OCI-LY1 (cell line): ENCODE measurements at regions not wholly inside any gene's neighbourhood (a gene's known extent, or its start where the extent isn't known, plus 50 kb on each side); places are given as distances from the start of the nearest gene placed in this dataset.

Experiments
- H2AFZ ChIP-seq: fragments of 200-600 bp; sonication (generic), shearing (Covaris generic); 2 replicates; pipeline ENCODE4 v1.6.0; 2014; ENCODE audit warnings: antibody characterized with exemption, mild to moderate bottlenecking, low read length
- H3F3A ChIP-seq: fragments of 200-600 bp; sonication (generic), shearing (Covaris generic); 2 replicates; pipeline ENCODE4 v1.6.0; 2014; ENCODE audit warnings: mild to moderate bottlenecking, antibody characterized with exemption, low read length, moderate library complexity; ENCODE audit not compliant: insufficient read depth
- H3K27ac ChIP-seq: fragments of 200-600 bp; sonication (generic); 2 replicates; pipeline ENCODE4 v1.5.1; 2014; ENCODE audit warnings: low read length, mixed run types, mild to moderate bottlenecking, low read depth; ENCODE audit not compliant: poor library complexity, severe bottlenecking
- H3K27me3 ChIP-seq: fragments of 200-600 bp; sonication (generic); 2 replicates; pipeline ENCODE4 v1.6.0; 2014; ENCODE audit warnings: antibody characterized with exemption, mild to moderate bottlenecking, low read length, moderate library complexity; ENCODE audit not compliant: insufficient read depth
- H3K36me3 ChIP-seq: fragments of 200-600 bp; sonication (generic); 2 replicates; pipeline ENCODE4 v1.6.1; 2014; ENCODE audit warnings: mild to moderate bottlenecking, antibody characterized with exemption, low read length, moderate library complexity, mixed read lengths; ENCODE audit not compliant: insufficient read depth
- H3K4me1 ChIP-seq: fragments of 200-600 bp; sonication (generic); 2 replicates; pipeline ENCODE4 v1.5.1; 2014; ENCODE audit warnings: mild to moderate bottlenecking, low read length, moderate library complexity; ENCODE audit not compliant: insufficient read depth, severe bottlenecking
- H3K4me2 ChIP-seq: fragments of 200-600 bp; sonication (generic), shearing (Covaris generic); 2 replicates; pipeline ENCODE4 v1.6.1; 2014; ENCODE audit warnings: low read length
- H3K4me3 ChIP-seq: fragments of 200-600 bp; sonication (generic); 2 replicates; pipeline ENCODE4 v1.5.1; 2014; ENCODE audit warnings: low read length, low read depth, mild to moderate bottlenecking, mixed read lengths; ENCODE audit not compliant: poor library complexity, severe bottlenecking
- H3K79me2 ChIP-seq: fragments of 200-600 bp; shearing (Covaris generic); 2 replicates; pipeline ENCODE4 v1.6.1; 2016; ENCODE audit warnings: mixed run types, low read length, mixed read lengths; ENCODE audit not compliant: insufficient read depth
- H3K9ac ChIP-seq: fragments of 200-600 bp; sonication (generic), shearing (Covaris generic); 2 replicates; pipeline ENCODE4 v1.6.1; 2014; ENCODE audit warnings: mild to moderate bottlenecking, low read length, mixed read lengths
- H3K9me2 ChIP-seq: fragments of 200-600 bp; sonication (generic), shearing (Covaris generic); 2 replicates; pipeline ENCODE4 v1.6.1; 2014; ENCODE audit warnings: low read depth, mild to moderate bottlenecking, low read length, mixed read lengths
- H3K9me3 ChIP-seq: fragments of 200-600 bp; shearing (Covaris generic); 2 replicates; pipeline ENCODE4 v1.6.1; 2014; ENCODE audit warnings: low read length, mixed read lengths
- H4K20me1 ChIP-seq: fragments of 200-600 bp; sonication (generic), shearing (Covaris generic); 2 replicates; pipeline ENCODE4 v1.6.0; 2016; ENCODE audit warnings: mild to moderate bottlenecking, low read length; ENCODE audit not compliant: insufficient read depth
- EZH2 ChIP-seq: fragments of 200-600 bp; sonication (generic), shearing (Covaris generic); IDR thresholded peaks from 2 replicates; pipeline ENCODE4 v1.8.0; 2017; ENCODE audit warnings: borderline replicate concordance, mixed run types, mild to moderate bottlenecking, antibody characterized with exemption, low read length, moderate library complexity, mixed read lengths
- TF ChIP-seq, protein P1 (sequence below): fragments of 200-600 bp; sonication (generic), shearing (Covaris generic); IDR thresholded peaks from 2 replicates; pipeline ENCODE4 v1.5.1; 2017; ENCODE audit warnings: mild to moderate bottlenecking, antibody characterized with exemption, low read length, moderate library complexity, mixed read lengths

DNA sequence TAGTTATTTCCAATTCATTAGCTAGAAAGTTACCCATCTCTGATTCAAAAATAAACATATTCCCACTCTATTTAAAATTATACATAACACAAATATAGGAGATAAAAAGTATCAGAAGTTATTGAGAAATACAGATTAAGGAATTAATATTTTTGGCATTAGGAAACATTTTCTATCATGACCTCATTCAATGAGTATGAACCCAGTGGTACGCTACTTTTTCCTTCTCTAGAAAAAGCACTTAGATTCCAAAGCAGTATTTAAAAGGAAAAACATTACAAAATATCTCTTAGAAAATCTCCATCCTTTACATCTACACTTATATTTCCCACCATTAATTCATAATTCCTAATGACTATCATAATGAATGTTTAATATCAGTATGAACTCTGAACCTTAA lies 240.6 kb upstream of the GNAI1 start:
- Histone ChIP-seq H2AFZ (no peak overlapping the region), H3K4me1 (no peaks in the 10 kb centered on the region), H4K20me1 (no peaks in the 10 kb centered on the region), H3F3A (no peaks in the 10 kb centered on the region), H3K4me2 (no peak overlapping the region), H3K9ac (no peak overlapping the region), H3K79me2 (no peaks in the 10 kb centered on the region), H3K9me3 (no peaks in the 10 kb centered on the region), H3K36me3 (no peaks in the 10 kb centered on the region), H3K4me3 (no peak overlapping the region), H3K27me3 (peaks cover 3% of the 10 kb centered on the region; the same call in 1 of the 2 replicates), H3K27ac (no peak overlapping the region), H3K9me2 (no peaks in the 10 kb centered on the region)
- no peak for TF ChIP-seq EZH2
- TF ChIP-seq, protein P1, sequence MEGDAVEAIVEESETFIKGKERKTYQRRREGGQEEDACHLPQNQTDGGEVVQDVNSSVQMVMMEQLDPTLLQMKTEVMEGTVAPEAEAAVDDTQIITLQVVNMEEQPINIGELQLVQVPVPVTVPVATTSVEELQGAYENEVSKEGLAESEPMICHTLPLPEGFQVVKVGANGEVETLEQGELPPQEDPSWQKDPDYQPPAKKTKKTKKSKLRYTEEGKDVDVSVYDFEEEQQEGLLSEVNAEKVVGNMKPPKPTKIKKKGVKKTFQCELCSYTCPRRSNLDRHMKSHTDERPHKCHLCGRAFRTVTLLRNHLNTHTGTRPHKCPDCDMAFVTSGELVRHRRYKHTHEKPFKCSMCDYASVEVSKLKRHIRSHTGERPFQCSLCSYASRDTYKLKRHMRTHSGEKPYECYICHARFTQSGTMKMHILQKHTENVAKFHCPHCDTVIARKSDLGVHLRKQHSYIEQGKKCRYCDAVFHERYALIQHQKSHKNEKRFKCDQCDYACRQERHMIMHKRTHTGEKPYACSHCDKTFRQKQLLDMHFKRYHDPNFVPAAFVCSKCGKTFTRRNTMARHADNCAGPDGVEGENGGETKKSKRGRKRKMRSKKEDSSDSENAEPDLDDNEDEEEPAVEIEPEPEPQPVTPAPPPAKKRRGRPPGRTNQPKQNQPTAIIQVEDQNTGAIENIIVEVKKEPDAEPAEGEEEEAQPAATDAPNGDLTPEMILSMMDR: no peak

DNA sequence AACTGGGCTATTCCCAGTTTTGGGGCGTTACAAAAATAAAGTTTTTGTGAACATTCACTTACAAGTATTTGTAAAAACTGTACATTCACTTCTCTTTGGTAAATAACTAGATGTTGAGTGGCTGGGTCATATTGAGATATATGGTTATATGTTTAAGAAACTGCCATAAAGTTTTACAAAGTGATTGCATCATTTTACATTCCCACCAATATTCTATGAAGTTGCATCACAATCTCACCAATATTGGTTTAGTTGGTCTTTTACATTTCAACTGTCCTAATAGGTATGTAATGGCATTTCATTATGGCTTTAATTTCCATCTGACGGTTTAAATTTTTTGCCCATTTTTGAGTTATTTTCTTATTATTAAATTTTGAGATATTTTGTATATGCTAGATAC lies 251.7 kb upstream of the GNAI1 start:
- Histone ChIP-seq H3K27me3 (no peaks in the 10 kb centered on the region), H3K9ac (no peak overlapping the region), H2AFZ (no peak overlapping the region), H3K36me3 (no peaks in the 10 kb centered on the region), H3K4me3 (no peak overlapping the region), H3K4me2 (no peak overlapping the region), H3F3A (no peaks in the 10 kb centered on the region; the same call in 1 of the 2 replicates), H3K4me1 (no peaks in the 10 kb centered on the region), H3K27ac (no peak overlapping the region), H3K9me2 (no peaks in the 10 kb centered on the region), H3K9me3 (no peaks in the 10 kb centered on the region), H3K79me2 (no peaks in the 10 kb centered on the region), H4K20me1 (no peaks in the 10 kb centered on the region)
- TF ChIP-seq, protein P1: no peak
- no peak for TF ChIP-seq EZH2

DNA sequence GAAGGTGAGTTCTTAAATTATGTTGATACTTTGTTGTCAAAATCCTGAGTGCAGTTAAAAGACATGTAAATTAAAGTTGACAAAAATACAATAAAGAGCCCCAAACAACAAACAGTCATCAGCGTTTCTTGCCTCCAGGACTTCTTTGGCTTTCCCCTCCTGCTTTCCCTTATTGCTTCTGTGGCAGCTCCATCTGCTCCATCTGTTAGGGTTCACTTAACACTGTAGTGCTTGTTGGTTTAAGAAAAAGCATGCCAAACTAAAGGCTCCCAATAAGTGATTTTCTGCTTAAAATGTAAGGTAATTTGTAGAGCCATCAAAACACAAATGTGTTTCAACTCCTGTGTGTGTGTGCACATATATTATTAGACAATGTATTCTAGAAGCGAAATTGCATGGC lies 254.3 kb upstream of the GNAI1 start:
- Histone ChIP-seq H3K36me3 (no peaks in the 10 kb centered on the region), H3K4me3 (no peak overlapping the region), H3K4me2 (no peak overlapping the region), H3K9me2 (no peaks in the 10 kb centered on the region), H3K79me2 (no peaks in the 10 kb centered on the region), H3K27me3 (no peaks in the 10 kb centered on the region), H3K9ac (no peak overlapping the region), H2AFZ (no peak overlapping the region), H4K20me1 (no peaks in the 10 kb centered on the region), H3K9me3 (no peaks in the 10 kb centered on the region), H3K4me1 (no peaks in the 10 kb centered on the region), H3F3A (no peaks in the 10 kb centered on the region; the same call in 1 of the 2 replicates), H3K27ac (no peak overlapping the region)
- TF ChIP-seq, protein P1: no peak
- no peak for TF ChIP-seq EZH2
